GM23338 (cell line): ENCODE measurements at regions not wholly inside any gene's neighbourhood (a gene's known extent, or its start where the extent isn't known, plus 50 kb on each side); places are given as distances from the start of the nearest gene placed in this dataset.

Experiments
- ATAC-seq: fragments of 200-7000 bp; cut with Tn5 transposase; 3 replicates; pipeline ENCODE4 v1.9.1; 2020
- DNase-seq: peaks from one replicate; pipeline ENCODE4 v3.0.0-alpha.2; 2015; ENCODE audit warnings: low spot score
- H2AFZ ChIP-seq: fragments of 200-600 bp; sonication (generic); 2 replicates; pipeline ENCODE4 v1.8.0; 2016; ENCODE audit warnings: antibody characterized with exemption, mild to moderate bottlenecking, moderate library complexity
- H3F3A ChIP-seq: fragments of 200-600 bp; sonication (generic); replicated peaks from 2 replicates; pipeline ENCODE4 v1.8.0; 2017; ENCODE audit warnings: antibody characterized with exemption, mixed run types, low read depth
- H3K27ac ChIP-seq: fragments of 200-600 bp; sonication (generic); 2 replicates; pipeline ENCODE4 v1.6.1; 2016; ENCODE audit warnings: low read depth
- H3K27me3 ChIP-seq: fragments of 200-600 bp; sonication (generic); 2 replicates; pipeline ENCODE4 v1.8.0; 2016; ENCODE audit warnings: mild to moderate bottlenecking, mixed run types, moderate library complexity; ENCODE audit not compliant: insufficient read depth
- H3K36me3 ChIP-seq: fragments of 200-600 bp; sonication (generic); 2 replicates; pipeline ENCODE4 v1.8.0; 2016; ENCODE audit warnings: mild to moderate bottlenecking; ENCODE audit not compliant: insufficient read depth
- H3K4me1 ChIP-seq: fragments of 200-600 bp; sonication (generic); 2 replicates; pipeline ENCODE4 v1.8.0; 2016; ENCODE audit warnings: mild to moderate bottlenecking, moderate library complexity; ENCODE audit not compliant: insufficient read depth
- H3K4me2 ChIP-seq: fragments of 200-600 bp; sonication (generic); 2 replicates; pipeline ENCODE4 v1.7.1; 2017; ENCODE audit warnings: mixed run types
- H3K4me3 ChIP-seq: fragments of 200-600 bp; sonication (generic); 2 replicates; pipeline ENCODE4 v1.6.1; 2016; ENCODE audit warnings: mixed run types
- H3K79me2 ChIP-seq: fragments of 200-600 bp; sonication (generic); replicated peaks from 2 replicates; pipeline ENCODE4 v1.8.0; 2017; ENCODE audit warnings: mild to moderate bottlenecking; ENCODE audit not compliant: insufficient read depth
- H3K9me2 ChIP-seq: fragments of 200-600 bp; sonication (generic); 2 replicates; pipeline ENCODE4 v1.8.0; 2017; ENCODE audit not compliant: insufficient read depth
- H4K20me1 ChIP-seq: fragments of 200-600 bp; sonication (generic); replicated peaks from 2 replicates; pipeline ENCODE4 v1.8.0; 2017; ENCODE audit warnings: mild to moderate bottlenecking; ENCODE audit not compliant: insufficient read depth
- H3K27ac Mint-ChIP-seq: 2 replicates; pipeline ENCODE4 v1.8.0; 2020; ENCODE audit warnings: inconsistent platforms, mild to moderate bottlenecking, moderate library complexity, mixed read lengths
- H3K27me3 Mint-ChIP-seq: 3 replicates; pipeline ENCODE4 v1.8.0; 2022; ENCODE audit warnings: low read depth, mild to moderate bottlenecking, moderate library complexity, mixed read lengths, inconsistent platforms; ENCODE audit not compliant: insufficient read depth, poor library complexity
- H3K36me3 Mint-ChIP-seq: 3 replicates; pipeline ENCODE4 v1.8.0; 2021; ENCODE audit warnings: low read depth, mild to moderate bottlenecking, inconsistent platforms, moderate library complexity, mixed read lengths
- H3K4me1 Mint-ChIP-seq: 3 replicates; pipeline ENCODE4 v1.8.0; 2020; ENCODE audit warnings: mild to moderate bottlenecking, inconsistent platforms, mixed read lengths
- H3K4me3 Mint-ChIP-seq: 3 replicates; pipeline ENCODE4 v1.8.0; 2021; ENCODE audit warnings: moderate library complexity, mild to moderate bottlenecking, inconsistent platforms, mixed read lengths
- H3K9me3 Mint-ChIP-seq: 3 replicates; pipeline ENCODE4 v1.8.0; 2020; ENCODE audit warnings: moderate library complexity, mild to moderate bottlenecking, inconsistent platforms, mixed read lengths
- CREB1 ChIP-seq: fragments of 250-450 bp; sonication (Bioruptor Pico); IDR thresholded peaks from 2 replicates; pipeline ENCODE4 v1.5.0; 2020; ENCODE audit warnings: low read depth, mild to moderate bottlenecking, moderate library complexity
- EZH2 ChIP-seq: fragments of 200-600 bp; sonication (generic); IDR thresholded peaks from one replicate; pipeline ENCODE4 v1.8.0; 2017; ENCODE audit warnings: antibody characterized with exemption, mild to moderate bottlenecking, low read depth; ENCODE audit not compliant: unreplicated experiment
- EZH2phosphoT487 ChIP-seq: fragments of 200-600 bp; sonication (generic); IDR thresholded peaks from one replicate; pipeline ENCODE4 v1.8.1; 2018; ENCODE audit warnings: antibody characterized with exemption; ENCODE audit not compliant: unreplicated experiment
- JUNB ChIP-seq: IDR thresholded peaks from one replicate; pipeline ENCODE4 v1.6.1; 2016; ENCODE audit warnings: antibody characterized with exemption; ENCODE audit not compliant: unreplicated experiment
- NANOG ChIP-seq: IDR thresholded peaks from 2 replicates; pipeline ENCODE4 v1.6.1; 2016; ENCODE audit warnings: antibody characterized with exemption, borderline replicate concordance
- POLR2AphosphoS5 ChIP-seq: IDR thresholded peaks from 2 replicates; pipeline ENCODE4 v1.6.1; 2016; ENCODE audit warnings: antibody characterized with exemption, low read depth
- STAT1 ChIP-seq: IDR thresholded peaks from one replicate; pipeline ENCODE4 v1.6.1; 2016; ENCODE audit warnings: antibody characterized with exemption; ENCODE audit not compliant: unreplicated experiment
- ZNF114 ChIP-seq: fragments of 250-450 bp; sonication (Bioruptor Pico); IDR thresholded peaks from 2 replicates; pipeline ENCODE4 v1.5.0; 2020; ENCODE audit warnings: mild to moderate bottlenecking, moderate library complexity
- ZNF331 ChIP-seq: fragments of 250-450 bp; sonication (Bioruptor Pico); IDR thresholded peaks from 2 replicates; pipeline ENCODE4 v1.5.0; 2020; ENCODE audit warnings: low read depth, mild to moderate bottlenecking, moderate library complexity
- TF ChIP-seq, protein P1 (sequence below), 2 experiments: fragments of 200-600 bp in 1 of 2; sonication (generic) in 1 of 2; conservative IDR thresholded peaks; 2 replicates each; pipeline versions ENCODE4 v1.5.1 to v1.6.1; 2016 to 2017; ENCODE audit warnings: antibody characterized with exemption in 2 of 2, low read depth in 2 of 2, mild to moderate bottlenecking in 2 of 2, moderate library complexity in 1 of 2
- TF ChIP-seq, protein P2 (sequence below): fragments of 250-450 bp; sonication (Bioruptor Pico); IDR thresholded peaks from 2 replicates; pipeline ENCODE4 v1.5.0; 2020; ENCODE audit warnings: mild to moderate bottlenecking, moderate library complexity
- TF ChIP-seq, protein P3 (sequence below): IDR thresholded peaks from one replicate; pipeline ENCODE4 v1.6.1; 2018; ENCODE audit warnings: antibody characterized with exemption; ENCODE audit not compliant: unreplicated experiment
- TF ChIP-seq, protein P4 (sequence below): IDR thresholded peaks from 2 replicates; pipeline ENCODE4 v1.6.1; 2016; ENCODE audit warnings: antibody characterized with exemption

DNA sequence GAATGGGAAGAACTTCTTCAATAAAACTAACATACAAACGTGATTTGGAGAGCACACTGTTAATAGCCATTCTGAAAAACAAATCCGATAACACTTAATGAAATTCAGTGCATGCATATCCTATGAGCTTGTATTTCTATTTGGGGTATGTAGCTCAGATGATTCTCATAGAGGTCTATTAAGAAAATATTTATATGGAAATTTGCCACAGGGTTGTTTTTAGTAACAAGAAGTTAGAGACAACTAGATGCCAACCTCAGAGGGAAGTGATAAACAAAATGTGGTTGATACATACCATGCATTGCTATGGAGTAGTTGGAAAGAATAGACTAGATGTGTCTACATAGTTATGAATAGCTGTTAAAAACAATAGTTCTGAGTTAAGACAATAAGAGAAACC lies 395.8 kb upstream of the MAGEB18 start:
- H2AFZ ChIP-seq: no peak overlapping the region
- Mint-ChIP-seq H3K9me3 (no peaks in the 10 kb centered on the region), H3K4me1 (no peaks in the 10 kb centered on the region), H3K27me3 (no peaks in the 10 kb centered on the region), H3K36me3 (no peaks in the 10 kb centered on the region), H3K27ac (no peak overlapping the region), H3K4me3 (no peak overlapping the region)
- H3K4me1 ChIP-seq: no peaks in the 10 kb centered on the region
- H3K36me3 ChIP-seq: no peaks in the 10 kb centered on the region
- TF ChIP-seq JUNB (no peak), POLR2AphosphoS5 (no peak), ZNF331 (CRISPR knock-in tag) (no peak), CREB1 (CRISPR knock-in tag) (no peak), NANOG (no peak), ZNF114 (CRISPR knock-in tag) (no peak), STAT1 (no peak), EZH2phosphoT487 (no peak), EZH2 (no peak)
- TF ChIP-seq, protein P1, sequence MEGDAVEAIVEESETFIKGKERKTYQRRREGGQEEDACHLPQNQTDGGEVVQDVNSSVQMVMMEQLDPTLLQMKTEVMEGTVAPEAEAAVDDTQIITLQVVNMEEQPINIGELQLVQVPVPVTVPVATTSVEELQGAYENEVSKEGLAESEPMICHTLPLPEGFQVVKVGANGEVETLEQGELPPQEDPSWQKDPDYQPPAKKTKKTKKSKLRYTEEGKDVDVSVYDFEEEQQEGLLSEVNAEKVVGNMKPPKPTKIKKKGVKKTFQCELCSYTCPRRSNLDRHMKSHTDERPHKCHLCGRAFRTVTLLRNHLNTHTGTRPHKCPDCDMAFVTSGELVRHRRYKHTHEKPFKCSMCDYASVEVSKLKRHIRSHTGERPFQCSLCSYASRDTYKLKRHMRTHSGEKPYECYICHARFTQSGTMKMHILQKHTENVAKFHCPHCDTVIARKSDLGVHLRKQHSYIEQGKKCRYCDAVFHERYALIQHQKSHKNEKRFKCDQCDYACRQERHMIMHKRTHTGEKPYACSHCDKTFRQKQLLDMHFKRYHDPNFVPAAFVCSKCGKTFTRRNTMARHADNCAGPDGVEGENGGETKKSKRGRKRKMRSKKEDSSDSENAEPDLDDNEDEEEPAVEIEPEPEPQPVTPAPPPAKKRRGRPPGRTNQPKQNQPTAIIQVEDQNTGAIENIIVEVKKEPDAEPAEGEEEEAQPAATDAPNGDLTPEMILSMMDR (conservative IDR thresholded peaks at IDR 0.05; ENCODE audit: low read depth in 2 of 2): no peak
- TF ChIP-seq, protein P2, sequence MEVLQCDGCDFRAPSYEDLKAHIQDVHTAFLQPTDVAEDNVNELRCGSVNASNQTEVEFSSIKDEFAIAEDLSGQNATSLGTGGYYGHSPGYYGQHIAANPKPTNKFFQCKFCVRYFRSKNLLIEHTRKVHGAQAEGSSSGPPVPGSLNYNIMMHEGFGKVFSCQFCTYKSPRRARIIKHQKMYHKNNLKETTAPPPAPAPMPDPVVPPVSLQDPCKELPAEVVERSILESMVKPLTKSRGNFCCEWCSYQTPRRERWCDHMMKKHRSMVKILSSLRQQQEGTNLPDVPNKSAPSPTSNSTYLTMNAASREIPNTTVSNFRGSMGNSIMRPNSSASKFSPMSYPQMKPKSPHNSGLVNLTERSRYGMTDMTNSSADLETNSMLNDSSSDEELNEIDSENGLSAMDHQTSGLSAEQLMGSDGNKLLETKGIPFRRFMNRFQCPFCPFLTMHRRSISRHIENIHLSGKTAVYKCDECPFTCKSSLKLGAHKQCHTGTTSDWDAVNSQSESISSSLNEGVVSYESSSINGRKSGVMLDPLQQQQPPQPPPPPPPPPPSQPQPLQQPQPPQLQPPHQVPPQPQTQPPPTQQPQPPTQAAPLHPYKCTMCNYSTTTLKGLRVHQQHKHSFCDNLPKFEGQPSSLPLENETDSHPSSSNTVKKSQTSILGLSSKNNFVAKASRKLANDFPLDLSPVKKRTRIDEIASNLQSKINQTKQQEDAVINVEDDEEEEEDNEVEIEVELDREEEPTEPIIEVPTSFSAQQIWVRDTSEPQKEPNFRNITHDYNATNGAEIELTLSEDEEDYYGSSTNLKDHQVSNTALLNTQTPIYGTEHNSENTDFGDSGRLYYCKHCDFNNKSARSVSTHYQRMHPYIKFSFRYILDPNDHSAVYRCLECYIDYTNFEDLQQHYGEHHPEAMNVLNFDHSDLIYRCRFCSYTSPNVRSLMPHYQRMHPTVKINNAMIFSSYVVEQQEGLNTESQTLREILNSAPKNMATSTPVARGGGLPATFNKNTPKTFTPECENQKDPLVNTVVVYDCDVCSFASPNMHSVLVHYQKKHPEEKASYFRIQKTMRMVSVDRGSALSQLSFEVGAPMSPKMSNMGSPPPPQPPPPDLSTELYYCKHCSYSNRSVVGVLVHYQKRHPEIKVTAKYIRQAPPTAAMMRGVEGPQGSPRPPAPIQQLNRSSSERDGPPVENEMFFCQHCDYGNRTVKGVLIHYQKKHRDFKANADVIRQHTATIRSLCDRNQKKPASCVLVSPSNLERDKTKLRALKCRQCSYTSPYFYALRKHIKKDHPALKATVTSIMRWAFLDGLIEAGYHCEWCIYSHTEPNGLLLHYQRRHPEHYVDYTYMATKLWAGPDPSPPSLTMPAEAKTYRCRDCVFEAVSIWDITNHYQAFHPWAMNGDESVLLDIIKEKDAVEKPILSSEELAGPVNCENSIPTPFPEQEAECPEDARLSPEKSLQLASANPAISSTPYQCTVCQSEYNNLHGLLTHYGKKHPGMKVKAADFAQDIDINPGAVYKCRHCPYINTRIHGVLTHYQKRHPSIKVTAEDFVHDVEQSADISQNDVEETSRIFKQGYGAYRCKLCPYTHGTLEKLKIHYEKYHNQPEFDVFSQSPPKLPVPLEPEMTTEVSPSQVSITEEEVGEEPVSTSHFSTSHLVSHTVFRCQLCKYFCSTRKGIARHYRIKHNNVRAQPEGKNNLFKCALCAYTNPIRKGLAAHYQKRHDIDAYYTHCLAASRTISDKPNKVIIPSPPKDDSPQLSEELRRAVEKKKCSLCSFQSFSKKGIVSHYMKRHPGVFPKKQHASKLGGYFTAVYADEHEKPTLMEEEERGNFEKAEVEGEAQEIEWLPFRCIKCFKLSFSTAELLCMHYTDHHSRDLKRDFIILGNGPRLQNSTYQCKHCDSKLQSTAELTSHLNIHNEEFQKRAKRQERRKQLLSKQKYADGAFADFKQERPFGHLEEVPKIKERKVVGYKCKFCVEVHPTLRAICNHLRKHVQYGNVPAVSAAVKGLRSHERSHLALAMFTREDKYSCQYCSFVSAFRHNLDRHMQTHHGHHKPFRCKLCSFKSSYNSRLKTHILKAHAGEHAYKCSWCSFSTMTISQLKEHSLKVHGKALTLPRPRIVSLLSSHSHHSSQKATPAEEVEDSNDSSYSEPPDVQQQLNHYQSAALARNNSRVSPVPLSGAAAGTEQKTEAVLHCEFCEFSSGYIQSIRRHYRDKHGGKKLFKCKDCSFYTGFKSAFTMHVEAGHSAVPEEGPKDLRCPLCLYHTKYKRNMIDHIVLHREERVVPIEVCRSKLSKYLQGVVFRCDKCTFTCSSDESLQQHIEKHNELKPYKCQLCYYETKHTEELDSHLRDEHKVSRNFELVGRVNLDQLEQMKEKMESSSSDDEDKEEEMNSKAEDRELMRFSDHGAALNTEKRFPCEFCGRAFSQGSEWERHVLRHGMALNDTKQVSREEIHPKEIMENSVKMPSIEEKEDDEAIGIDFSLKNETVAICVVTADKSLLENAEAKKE (CRISPR knock-in tag): no peak
- TF ChIP-seq, protein P3, sequence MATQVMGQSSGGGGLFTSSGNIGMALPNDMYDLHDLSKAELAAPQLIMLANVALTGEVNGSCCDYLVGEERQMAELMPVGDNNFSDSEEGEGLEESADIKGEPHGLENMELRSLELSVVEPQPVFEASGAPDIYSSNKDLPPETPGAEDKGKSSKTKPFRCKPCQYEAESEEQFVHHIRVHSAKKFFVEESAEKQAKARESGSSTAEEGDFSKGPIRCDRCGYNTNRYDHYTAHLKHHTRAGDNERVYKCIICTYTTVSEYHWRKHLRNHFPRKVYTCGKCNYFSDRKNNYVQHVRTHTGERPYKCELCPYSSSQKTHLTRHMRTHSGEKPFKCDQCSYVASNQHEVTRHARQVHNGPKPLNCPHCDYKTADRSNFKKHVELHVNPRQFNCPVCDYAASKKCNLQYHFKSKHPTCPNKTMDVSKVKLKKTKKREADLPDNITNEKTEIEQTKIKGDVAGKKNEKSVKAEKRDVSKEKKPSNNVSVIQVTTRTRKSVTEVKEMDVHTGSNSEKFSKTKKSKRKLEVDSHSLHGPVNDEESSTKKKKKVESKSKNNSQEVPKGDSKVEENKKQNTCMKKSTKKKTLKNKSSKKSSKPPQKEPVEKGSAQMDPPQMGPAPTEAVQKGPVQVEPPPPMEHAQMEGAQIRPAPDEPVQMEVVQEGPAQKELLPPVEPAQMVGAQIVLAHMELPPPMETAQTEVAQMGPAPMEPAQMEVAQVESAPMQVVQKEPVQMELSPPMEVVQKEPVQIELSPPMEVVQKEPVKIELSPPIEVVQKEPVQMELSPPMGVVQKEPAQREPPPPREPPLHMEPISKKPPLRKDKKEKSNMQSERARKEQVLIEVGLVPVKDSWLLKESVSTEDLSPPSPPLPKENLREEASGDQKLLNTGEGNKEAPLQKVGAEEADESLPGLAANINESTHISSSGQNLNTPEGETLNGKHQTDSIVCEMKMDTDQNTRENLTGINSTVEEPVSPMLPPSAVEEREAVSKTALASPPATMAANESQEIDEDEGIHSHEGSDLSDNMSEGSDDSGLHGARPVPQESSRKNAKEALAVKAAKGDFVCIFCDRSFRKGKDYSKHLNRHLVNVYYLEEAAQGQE: no peak
- TF ChIP-seq, protein P4, sequence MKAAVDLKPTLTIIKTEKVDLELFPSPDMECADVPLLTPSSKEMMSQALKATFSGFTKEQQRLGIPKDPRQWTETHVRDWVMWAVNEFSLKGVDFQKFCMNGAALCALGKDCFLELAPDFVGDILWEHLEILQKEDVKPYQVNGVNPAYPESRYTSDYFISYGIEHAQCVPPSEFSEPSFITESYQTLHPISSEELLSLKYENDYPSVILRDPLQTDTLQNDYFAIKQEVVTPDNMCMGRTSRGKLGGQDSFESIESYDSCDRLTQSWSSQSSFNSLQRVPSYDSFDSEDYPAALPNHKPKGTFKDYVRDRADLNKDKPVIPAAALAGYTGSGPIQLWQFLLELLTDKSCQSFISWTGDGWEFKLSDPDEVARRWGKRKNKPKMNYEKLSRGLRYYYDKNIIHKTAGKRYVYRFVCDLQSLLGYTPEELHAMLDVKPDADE: no peak
- H3K27me3 ChIP-seq: no peaks in the 10 kb centered on the region
- H4K20me1 ChIP-seq: no peaks in the 10 kb centered on the region
- H3K27ac ChIP-seq: no peak overlapping the region
- H3K4me2 ChIP-seq: no peak overlapping the region
- DNase-seq: no peak
- no peaks in the 10 kb centered on the region for H3F3A ChIP-seq
- H3K4me3 ChIP-seq: no peak overlapping the region
- no peaks in the 10 kb centered on the region for H3K9me2 ChIP-seq
- no peak for ATAC-seq
- no peaks in the 10 kb centered on the region for H3K79me2 ChIP-seq
